Progenitor cell of endocrine pancreas (in vitro differentiated cells): ENCODE measurements at regions not wholly inside any gene's neighbourhood (a gene's known extent, or its start where the extent isn't known, plus 50 kb on each side); places are given as distances from the start of the nearest gene placed in this dataset.

Experiments used
- DNase-seq: peaks from one replicate; pipeline ENCODE4 v3.0.0; 2021; ENCODE audit warnings: low spot score; ENCODE audit not compliant: unreplicated experiment
- H3K27ac Mint-ChIP-seq: 2 replicates; pipeline ENCODE4 v1.8.0; 2021; ENCODE audit warnings: mild to moderate bottlenecking, moderate library complexity, mixed read lengths
- H3K27me3 Mint-ChIP-seq: 2 replicates; pipeline ENCODE4 v1.8.0; 2021; ENCODE audit warnings: mixed read lengths
- H3K36me3 Mint-ChIP-seq: 2 replicates; pipeline ENCODE4 v1.8.0; 2022; ENCODE audit warnings: mixed read lengths; ENCODE audit not compliant: insufficient read depth
- H3K4me1 Mint-ChIP-seq: 2 replicates; pipeline ENCODE4 v1.8.0; 2021; ENCODE audit warnings: low read depth, mixed read lengths
- H3K4me3 Mint-ChIP-seq: 2 replicates; pipeline ENCODE4 v1.8.0; 2021; ENCODE audit warnings: low read depth, mild to moderate bottlenecking, moderate library complexity, mixed read lengths
- H3K9me3 Mint-ChIP-seq: 2 replicates; pipeline ENCODE4 v1.8.0; 2021; ENCODE audit warnings: low read depth, mixed read lengths
- CTCF ChIP-seq: fragments of 200-600 bp; sonication (generic); IDR thresholded peaks from one replicate; pipeline ENCODE4 v1.5.0; 2021; ENCODE audit warnings: antibody characterized with exemption, mild to moderate bottlenecking; ENCODE audit not compliant: unreplicated experiment

GRCh38 chr3:65284546-65284945 is 596.7 kb upstream of the ADAMTS9 start:
- no peak for TF ChIP-seq CTCF
- Mint-ChIP-seq H3K4me3 (no peak overlapping the region), H3K9me3 (no peaks in the 10 kb centered on the region), H3K4me1 (no peaks in the 10 kb centered on the region), H3K27me3 (peaks cover 5% of the 10 kb centered on the region), H3K36me3 (no peaks in the 10 kb centered on the region), H3K27ac (no peak overlapping the region)
- no peak for DNase-seq

DNA sequence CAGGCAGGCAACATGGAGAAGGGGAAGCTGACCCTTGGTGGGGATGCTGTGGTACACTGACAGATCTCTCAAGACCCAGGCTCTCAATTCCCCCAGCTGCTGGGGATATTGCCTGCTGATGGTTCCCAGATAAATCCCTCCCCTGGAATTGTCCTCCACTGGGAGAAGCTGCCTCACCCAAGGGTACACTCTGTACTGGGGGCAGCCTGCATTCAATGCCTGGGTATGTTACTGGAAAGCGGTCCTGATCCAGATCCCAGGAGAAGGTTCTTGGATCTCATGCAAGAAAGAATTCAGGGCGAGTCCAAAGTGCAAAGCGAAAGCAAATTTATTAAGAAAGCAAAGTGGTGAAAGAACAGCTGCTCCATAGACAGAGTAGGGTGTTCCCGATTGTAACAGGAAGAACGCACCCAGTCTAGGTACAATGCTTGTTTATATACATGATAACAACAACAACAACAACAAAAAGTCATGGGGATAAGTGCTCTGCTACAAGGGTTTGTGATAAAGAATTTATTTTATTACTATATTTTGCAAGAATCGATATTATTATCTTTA is 591.5 kb upstream of the ADAMTS9 start:
- Mint-ChIP-seq H3K27ac (no peak overlapping the region), H3K4me3 (no peak overlapping the region), H3K27me3 (peaks cover 9% of the 10 kb centered on the region), H3K9me3 (no peaks in the 10 kb centered on the region), H3K4me1 (no peaks in the 10 kb centered on the region), H3K36me3 (no peaks in the 10 kb centered on the region)
- no peak for TF ChIP-seq CTCF
- DNase-seq = no peak

- Mint-ChIP-seq H3K27me3 (peaks cover 5% of the 10 kb centered on the region), H3K27ac (no peak overlapping the region), H3K4me3 (no peak overlapping the region), H3K4me1 (no peaks in the 10 kb centered on the region), H3K36me3 (no peaks in the 10 kb centered on the region), H3K9me3 (no peaks in the 10 kb centered on the region)
- no peak for TF ChIP-seq CTCF
- DNase-seq = no peak
Measured at GRCh38 chr3:65277798-65278197, 590.0 kb upstream of the ADAMTS9 start.

DNA sequence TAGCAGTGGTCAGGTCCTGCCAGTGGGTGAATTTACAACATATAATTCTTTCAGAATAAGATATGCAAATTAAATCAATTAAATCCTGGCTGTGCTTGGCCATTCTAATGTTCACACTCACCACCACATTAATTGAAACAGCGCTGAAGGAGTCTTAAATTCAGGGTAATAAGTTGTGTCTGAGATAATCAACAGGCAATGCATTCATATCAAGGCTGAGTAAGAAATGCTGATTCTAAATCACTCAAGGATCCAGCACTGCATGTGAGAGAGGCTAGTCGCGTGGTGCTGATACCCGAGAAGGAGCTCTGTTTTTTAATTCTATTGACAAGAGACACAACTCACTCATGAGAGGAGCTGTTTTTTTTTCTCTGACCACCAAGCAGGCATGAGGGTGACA is 588.8 kb upstream of the ADAMTS9 start:
- no peak for DNase-seq
- Mint-ChIP-seq H3K27ac (no peak overlapping the region), H3K4me3 (no peak overlapping the region), H3K4me1 (no peaks in the 10 kb centered on the region), H3K9me3 (no peaks in the 10 kb centered on the region), H3K27me3 (peaks cover 5% of the 10 kb centered on the region), H3K36me3 (no peaks in the 10 kb centered on the region)
- TF ChIP-seq CTCF = no peak

GRCh38 chr3:65268426-65268825 is 580.6 kb upstream of the ADAMTS9 start:
- H3K36me3 Mint-ChIP-seq = no peaks in the 10 kb centered on the region
- peaks cover 5% of the 10 kb centered on the region for H3K9me3 Mint-ChIP-seq
- H3K27ac Mint-ChIP-seq = no peak overlapping the region
- TF ChIP-seq CTCF = no peak
- H3K4me3 Mint-ChIP-seq = no peak overlapping the region
- no peaks in the 10 kb centered on the region for H3K4me1 Mint-ChIP-seq
- no peaks in the 10 kb centered on the region for H3K27me3 Mint-ChIP-seq
- no peak for DNase-seq
